GM10266 (cell line): ENCODE measurements at regions not wholly inside any gene's neighbourhood (a gene's known extent, or its start where the extent isn't known, plus 50 kb on each side); places are given as distances from the start of the nearest gene placed in this dataset.

Experiments used
- DNase-seq: peaks from one replicate; pipeline ENCODE4 v3.0.0; 2012; ENCODE audit errors: extremely low spot score
- CTCF ChIP-seq: IDR thresholded peaks from 2 replicates; pipeline ENCODE4 v1.5.1; 2012; ENCODE audit warnings: mild to moderate bottlenecking, low read depth; ENCODE audit not compliant: control insufficient read depth, insufficient read depth; ENCODE audit errors: missing control alignments

- no peak for DNase-seq
- no peak for TF ChIP-seq CTCF
These were observed 267.7 kb upstream of the LMCD1 start for GRCh38 chr3:8233938-8234337.

GRCh38 chr3:8236264-8236663 lies 265.4 kb upstream of the LMCD1 start:
- no peak for DNase-seq
- no peak for TF ChIP-seq CTCF

- DNase-seq, result no peak
- TF ChIP-seq CTCF, result no peak
These were observed 263.7 kb upstream of the LMCD1 start for GRCh38 chr3:8237893-8238292.

- no peak for TF ChIP-seq CTCF
- DNase-seq, result no peak
These were observed 263.2 kb upstream of the LMCD1 start for GRCh38 chr3:8238432-8238831.

GRCh38 chr3:8239095-8239494 lies 262.5 kb upstream of the LMCD1 start:
- DNase-seq, result no peak
- no peak for TF ChIP-seq CTCF

GRCh38 chr3:8239718-8240695 lies 261.6 kb upstream of the LMCD1 start:
- peak; percentile 75 for TF ChIP-seq CTCF
- DNase-seq, result peak; percentile 37

- DNase-seq, result no peak
- no peak for TF ChIP-seq CTCF
These were observed 255.6 kb upstream of the LMCD1 start for GRCh38 chr3:8246070-8246469.
